SK-N-SH (cell line): ENCODE measurements at regions not wholly inside any gene's neighbourhood (a gene's known extent, or its start where the extent isn't known, plus 50 kb on each side); places are given as distances from the start of the nearest gene placed in this dataset.

Experiments
- CHD2 ChIP-seq: fragments of 150-350 bp; IDR thresholded peaks from 2 replicates; pipeline ENCODE4 v1.6.1; 2018; ENCODE audit warnings: low read length; ENCODE audit not compliant: partially characterized antibody
- CTCF ChIP-seq: fragments of 200-600 bp; sonication (generic); IDR thresholded peaks from 2 replicates; pipeline ENCODE4 v1.6.1; 2017; ENCODE audit warnings: antibody characterized with exemption, mild to moderate bottlenecking, moderate library complexity
- EP300 ChIP-seq, 2 experiments: IDR thresholded peaks; 2 replicates each; pipeline versions ENCODE4 v1.4.0 to v1.6.1; 2012; ENCODE audit warnings: borderline replicate concordance in 1 of 2, low read depth in 1 of 2, low read length in 1 of 2
- GABPA ChIP-seq: IDR thresholded peaks from 2 replicates; pipeline ENCODE4 v1.4.0; 2012; ENCODE audit warnings: low read depth, mild to moderate bottlenecking
- MEF2A ChIP-seq: IDR thresholded peaks from 2 replicates; pipeline ENCODE4 v1.4.0; 2012; ENCODE audit warnings: low read depth, borderline replicate concordance
- RXRA ChIP-seq: IDR thresholded peaks from 2 replicates; pipeline ENCODE4 v1.4.0; 2012; ENCODE audit warnings: low read depth, mild to moderate bottlenecking, borderline replicate concordance

- TF ChIP-seq EP300 (IDR thresholded peaks at IDR 0.05; ENCODE audit: borderline replicate concordance in 1 of 2, low read depth in 1 of 2, low read length in 1 of 2) (no peak), CHD2 (no peak), CTCF (no peak), RXRA (no peak), MEF2A (no peak), GABPA (no peak)
Observed at GRCh38 chr2:101546376-101547058, 71.6 kb upstream of the RFX8 start.
